Omental fat pad (tissue), 3 donors: ENCODE measurements at regions not wholly inside any gene's neighbourhood (a gene's known extent, or its start where the extent isn't known, plus 50 kb on each side); places are given as distances from the start of the nearest gene placed in this dataset.

Experiments
- ATAC-seq: fragments of 150-250 bp; one replicate; pipeline ENCODE4 v1.9.1; 2016; ENCODE audit warnings: mild to moderate bottlenecking, moderate library complexity; ENCODE audit not compliant: low FRiP score
- DNase-seq: peaks from one replicate; pipeline ENCODE4 v3.0.0-alpha.2; 2019; ENCODE audit warnings: low spot score
- TF ChIP-seq, protein P1 (sequence below), 3 donors: fragments of 450-650 bp; IDR thresholded peaks; one replicate each; pipeline ENCODE4 v1.5.1; 2016 to 2017; ENCODE audit warnings: antibody characterized with exemption in 3 of 3, mild to moderate bottlenecking in 3 of 3, moderate library complexity in 2 of 3

DNA sequence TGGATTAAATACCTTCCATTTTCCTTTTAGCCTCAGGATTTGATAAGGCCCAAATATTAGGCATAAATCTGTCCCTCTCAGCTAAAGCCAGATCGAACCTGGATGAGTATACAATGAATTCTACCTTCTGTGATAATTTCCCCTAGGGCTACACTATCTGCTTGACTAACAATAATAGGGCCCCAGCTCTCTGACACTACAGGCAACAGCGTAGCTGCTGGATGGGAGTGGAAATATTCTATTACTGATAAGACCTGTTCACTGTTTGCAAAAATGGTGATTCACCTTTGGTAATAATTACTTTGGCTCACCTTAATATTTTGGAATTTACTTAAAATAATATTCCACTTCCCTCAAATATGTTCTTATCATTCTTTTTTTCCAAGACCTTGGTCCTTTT is 644.2 kb upstream of the SEMA6A start:
- DNase-seq, result no peak
- TF ChIP-seq, protein P1, sequence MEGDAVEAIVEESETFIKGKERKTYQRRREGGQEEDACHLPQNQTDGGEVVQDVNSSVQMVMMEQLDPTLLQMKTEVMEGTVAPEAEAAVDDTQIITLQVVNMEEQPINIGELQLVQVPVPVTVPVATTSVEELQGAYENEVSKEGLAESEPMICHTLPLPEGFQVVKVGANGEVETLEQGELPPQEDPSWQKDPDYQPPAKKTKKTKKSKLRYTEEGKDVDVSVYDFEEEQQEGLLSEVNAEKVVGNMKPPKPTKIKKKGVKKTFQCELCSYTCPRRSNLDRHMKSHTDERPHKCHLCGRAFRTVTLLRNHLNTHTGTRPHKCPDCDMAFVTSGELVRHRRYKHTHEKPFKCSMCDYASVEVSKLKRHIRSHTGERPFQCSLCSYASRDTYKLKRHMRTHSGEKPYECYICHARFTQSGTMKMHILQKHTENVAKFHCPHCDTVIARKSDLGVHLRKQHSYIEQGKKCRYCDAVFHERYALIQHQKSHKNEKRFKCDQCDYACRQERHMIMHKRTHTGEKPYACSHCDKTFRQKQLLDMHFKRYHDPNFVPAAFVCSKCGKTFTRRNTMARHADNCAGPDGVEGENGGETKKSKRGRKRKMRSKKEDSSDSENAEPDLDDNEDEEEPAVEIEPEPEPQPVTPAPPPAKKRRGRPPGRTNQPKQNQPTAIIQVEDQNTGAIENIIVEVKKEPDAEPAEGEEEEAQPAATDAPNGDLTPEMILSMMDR (IDR thresholded peaks at IDR 0.05), result no peak
- ATAC-seq, result no peak

DNA sequence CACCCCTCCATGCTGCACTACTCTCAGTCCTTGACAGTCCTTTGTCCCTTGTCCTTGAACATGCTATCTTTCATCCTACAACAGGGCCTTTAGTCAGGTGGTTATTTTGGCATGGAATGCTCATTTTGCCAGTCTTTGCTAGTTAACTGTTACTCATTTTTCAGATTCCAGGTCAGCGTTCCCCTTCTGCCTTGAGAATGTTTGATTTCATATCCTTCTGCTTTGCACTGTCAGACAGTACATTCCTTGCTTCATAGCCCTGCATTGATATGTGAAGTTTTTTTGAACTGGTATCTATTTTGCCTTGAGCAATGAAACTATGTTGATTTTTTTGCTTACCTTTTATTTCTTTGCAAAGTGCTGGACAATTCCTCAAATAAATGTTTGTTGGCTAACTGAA is 638.2 kb upstream of the SEMA6A start:
- TF ChIP-seq, protein P1 (IDR thresholded peaks at IDR 0.05), result no peak
- no peak for DNase-seq
- no peak for ATAC-seq

DNA sequence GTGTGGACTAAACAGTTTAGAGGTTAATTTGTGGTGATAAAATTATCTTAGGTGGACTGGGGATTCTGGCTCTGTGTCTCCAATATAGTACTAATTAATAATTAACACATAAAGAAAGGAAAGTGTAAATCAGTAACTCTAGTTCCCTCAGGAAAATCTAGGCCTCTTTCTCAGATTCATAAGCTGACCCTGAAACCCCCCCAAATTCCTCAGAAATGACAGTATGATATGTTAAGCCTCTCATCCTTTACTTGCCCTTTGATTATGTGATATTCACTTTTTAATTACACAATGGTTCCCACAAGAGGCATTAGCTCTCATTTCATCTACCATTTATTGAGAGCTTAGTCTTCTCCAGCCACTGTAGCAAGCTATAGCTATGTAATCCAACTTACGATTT is 636.2 kb upstream of the SEMA6A start:
- TF ChIP-seq, protein P1 (IDR thresholded peaks at IDR 0.05), result no peak
- no peak for DNase-seq
- no peak for ATAC-seq

DNA sequence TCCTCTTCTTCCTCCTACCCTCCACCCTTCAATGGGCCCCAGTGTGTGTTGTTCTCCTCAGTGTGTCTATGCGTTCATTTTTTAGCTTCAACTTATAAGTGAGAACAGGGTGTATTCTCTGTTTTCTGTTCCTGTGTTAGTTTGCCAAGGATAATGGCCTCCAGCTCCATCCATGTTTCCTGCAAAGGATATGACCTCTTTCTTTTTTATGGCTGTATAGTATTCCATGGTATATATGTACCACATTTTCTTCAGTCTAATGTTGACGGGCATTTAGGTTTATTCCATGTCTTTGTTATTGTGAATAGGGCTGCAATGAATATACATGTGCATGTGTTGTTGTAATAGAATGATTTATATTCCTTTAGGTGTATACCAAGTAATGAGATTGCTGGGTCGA is 634.9 kb upstream of the SEMA6A start:
- ATAC-seq (no peak), DNase-seq (no peak)
- TF ChIP-seq, protein P1 (IDR thresholded peaks at IDR 0.05), result no peak

DNA sequence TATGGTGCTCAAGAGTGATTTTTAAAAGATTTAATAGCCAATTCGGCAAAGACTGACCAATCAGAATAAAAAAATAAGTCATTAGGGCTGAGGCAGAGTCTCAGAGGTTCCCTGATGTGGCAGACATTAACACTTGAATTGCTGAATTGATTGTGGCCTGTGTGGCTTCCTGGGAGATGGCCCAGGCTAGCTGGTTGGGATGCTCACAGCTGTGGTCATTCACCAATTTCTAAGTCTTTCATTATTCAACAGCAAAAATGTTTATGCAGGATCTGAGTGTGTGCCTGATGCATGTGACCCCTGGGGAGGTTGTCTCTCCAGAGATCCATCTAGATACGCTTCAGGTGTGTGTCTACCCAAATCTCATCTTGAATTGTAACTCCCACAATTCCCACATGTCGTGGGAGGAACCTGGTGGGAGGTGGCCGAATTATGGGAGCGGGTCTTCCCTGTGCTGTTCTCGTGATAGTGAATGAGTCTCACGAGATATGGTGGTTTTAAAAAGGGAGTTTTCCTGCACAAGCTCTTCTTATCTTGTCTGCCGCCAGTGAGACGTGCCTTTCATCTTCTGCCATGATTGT is 632.6 kb upstream of the SEMA6A start:
- ATAC-seq (no peak), DNase-seq (no peak)
- TF ChIP-seq, protein P1 (IDR thresholded peaks at IDR 0.05), result no peak

DNA sequence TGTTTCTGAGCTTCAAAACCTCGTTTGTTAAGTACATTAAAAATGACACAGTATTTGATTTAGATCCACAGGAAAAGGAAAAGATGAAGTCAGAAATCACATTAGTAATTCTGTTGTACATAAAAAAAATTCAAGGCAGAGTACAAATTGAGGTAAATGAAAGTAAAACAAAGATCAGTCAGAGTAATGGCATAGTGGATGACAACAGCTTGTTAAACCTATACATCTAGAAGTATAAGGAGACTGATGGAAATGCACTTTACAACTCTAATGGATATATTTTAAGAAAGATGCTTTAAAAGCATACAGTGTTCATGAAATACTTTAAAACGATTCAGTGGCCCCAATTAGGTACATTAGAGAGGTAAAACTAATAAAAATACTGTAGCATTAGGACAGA is 631.3 kb upstream of the SEMA6A start:
- DNase-seq (no peak), ATAC-seq (no peak)
- TF ChIP-seq, protein P1 (IDR thresholded peaks at IDR 0.05), result no peak
